Stimulated activated naive CD4-positive, alpha-beta T cell (primary cell): ENCODE measurements at regions not wholly inside any gene's neighbourhood (a gene's known extent, or its start where the extent isn't known, plus 50 kb on each side); places are given as distances from the start of the nearest gene placed in this dataset.
"Not testable (repeated sequence)": the region's sequence is repeated elsewhere in the genome, so short reads cannot be mapped to it uniquely, and the experiment has no call there.

Source experiments
- DNase-seq, 6 experiments: peaks; one replicate each; lab custom pipeline; 2025; lab: John Stamatoyannopoulos, UW

DNA sequence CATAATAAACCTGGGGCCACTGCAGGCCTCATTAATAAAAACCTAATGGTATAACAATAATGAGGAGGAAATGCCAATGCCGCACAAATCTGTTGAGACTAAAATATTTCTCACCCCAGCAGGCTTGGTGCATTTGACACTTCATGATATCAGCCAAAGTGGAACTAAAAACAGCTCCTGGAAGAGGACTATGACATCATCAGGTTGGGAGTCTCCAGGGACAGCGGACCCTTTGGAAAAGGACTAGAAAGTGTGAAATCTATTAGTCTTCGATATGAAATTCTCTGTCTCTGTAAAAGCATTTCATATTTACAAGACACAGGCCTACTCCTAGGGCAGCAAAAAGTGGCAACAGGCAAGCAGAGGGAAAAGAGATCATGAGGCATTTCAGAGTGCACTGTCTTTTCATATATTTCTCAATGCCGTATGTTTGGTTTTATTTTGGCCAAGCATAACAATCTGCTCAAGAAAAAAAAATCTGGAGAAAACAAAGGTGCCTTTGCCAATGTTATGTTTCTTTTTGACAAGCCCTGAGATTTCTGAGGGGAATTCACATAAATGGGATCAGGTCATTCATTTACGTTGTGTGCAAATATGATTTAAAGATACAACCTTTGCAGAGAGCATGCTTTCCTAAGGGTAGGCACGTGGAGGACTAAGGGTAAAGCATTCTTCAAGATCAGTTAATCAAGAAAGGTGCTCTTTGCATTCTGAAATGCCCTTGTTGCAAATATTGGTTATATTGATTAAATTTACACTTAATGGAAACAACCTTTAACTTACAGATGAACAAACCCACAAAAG lies 580.9 kb upstream of the TMEFF2 start:
- DNase-seq = no peak

DNA sequence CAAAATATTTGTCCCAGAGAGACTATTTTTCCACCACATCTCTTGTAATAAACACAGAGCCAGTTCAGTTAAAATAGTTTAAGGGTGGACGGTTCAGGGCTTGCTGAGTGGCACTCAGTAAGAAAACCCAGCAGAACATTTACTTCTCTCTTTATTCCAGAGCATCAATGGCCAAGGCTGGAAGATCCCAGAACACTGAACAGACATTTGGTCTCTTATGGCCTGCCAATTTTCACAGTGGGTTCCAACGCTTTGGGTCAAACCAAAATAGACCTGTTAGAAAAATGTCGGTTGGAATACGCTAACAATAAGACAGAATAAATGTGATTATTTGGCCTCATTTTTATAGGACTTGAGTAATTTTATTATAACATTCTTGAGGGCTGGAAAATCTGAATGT lies 580.3 kb upstream of the TMEFF2 start:
- DNase-seq = no peak

DNA sequence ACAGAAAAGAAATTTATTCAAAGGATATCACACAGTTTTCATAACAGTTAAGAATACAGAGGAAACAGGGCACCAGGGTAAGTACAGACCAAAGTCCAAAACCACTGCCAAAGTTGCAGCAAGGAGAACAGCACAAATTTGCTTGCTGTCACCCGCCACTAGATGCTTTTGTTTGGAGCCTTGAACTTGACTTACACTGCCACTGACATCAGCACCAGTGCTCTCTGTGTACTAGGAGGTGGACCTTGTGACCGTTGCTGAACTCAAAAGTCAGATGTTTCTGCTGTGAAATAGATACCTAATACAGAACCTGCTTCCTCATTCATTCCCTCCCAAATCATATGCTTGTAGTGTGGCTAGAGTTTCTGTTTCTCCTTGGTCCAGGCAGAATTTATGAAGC lies 578.3 kb upstream of the TMEFF2 start:
- no peak for DNase-seq

DNA sequence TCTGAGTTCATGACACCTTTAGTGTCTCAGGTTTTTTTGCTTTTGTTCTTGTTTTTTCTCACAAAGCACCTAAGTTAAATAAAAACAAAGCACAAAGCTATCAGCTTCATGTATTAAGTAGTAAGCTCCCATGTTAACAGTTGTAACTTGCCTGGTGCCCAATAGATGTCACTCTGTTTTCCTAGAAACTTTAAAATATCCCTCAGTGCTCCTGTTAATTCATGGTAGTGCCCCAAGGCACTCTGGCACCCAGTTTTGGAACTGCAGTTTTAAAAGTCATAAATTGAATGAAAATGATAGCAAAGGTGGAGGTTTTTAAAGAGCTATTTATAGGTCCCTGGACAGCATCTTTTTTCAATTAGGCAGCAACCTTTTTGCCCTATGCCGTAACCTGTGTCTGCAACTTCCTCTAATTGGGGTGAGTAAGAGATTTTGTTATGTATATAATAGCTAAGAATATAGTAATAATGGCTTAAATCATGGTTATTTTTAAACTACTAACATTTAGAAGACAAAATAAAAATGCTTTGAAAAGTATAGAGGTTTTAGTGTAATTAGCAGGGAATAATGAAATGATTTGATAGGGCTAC lies 555.0 kb upstream of the TMEFF2 start:
- DNase-seq = no peak

DNA sequence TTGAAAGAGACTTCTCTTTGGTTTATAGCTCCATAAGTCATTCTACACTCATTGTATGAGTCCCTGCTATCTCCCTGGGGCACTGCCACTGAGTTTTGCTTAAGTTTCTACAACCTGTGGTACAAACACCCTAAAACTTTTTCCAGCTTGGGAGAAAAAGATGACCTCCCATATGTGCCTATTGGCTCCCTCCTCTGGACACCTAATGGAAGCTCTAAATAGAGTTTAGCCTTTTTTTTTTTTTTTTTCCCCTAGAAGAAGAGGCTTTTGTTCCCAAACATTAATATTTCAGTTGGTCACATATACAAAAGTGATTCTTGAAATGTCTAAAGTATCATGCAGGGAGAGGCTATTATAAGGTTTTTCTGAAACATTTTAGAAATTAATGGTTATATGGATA lies 547.2 kb upstream of the TMEFF2 start:
- DNase-seq = no peak

DNA sequence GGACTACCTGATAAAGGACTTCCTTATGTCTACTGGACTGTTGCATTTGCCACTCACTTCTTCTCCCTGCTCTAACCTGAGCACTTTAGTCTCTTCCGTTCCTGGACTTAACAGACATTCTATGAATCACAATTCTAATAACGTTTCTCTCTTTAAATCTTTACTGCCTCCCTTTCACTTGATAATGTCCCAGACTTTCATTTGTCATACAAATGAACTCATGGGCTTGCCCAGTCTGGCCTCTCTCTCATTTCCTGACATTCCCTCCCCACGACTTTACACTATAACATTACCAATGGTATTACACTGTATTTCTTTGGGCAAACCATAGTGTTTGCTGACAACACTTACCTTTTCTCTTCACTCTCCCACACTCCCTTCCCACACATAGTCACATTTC lies 540.7 kb upstream of the TMEFF2 start:
- DNase-seq = no peak

DNA sequence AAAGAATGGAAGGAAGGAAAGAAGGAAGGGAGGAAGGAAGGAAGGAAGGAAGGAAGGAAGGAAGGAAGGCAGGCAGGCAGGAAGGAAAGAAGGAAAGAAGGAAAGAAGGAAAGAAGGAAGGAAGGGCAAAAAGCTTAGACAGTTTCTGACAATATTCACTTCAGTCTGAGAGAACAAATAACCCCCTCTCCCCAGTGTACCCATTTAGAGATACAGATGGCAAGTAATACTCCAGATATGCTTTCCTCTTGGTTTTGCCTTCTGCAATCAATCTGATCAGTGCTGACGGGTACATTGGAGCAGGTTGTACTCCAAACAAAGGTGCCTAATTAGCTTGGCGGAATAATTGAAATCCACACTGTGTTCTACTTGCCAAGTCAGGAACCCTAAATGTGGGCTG lies 534.6 kb upstream of the TMEFF2 start:
- no peak for DNase-seq

DNA sequence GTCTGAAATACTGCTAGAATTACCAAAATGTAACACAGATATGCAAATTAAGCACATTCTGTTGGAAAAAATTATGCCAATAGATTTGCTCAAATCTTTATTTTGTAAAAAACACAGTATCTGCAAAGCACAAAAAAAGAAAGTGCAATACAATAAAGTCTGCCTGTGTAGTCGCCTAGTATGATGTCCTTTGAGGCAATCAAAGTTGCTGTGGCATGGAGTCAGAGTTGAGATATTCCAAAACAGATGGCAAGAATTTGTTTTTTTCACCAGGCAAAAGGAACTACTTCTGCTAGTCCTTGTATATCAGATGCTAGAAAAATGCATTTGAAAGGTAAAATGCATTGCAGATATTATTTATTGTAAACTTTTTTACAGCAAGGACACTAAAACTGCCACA lies 531.3 kb upstream of the TMEFF2 start:
- DNase-seq = no peak

DNA sequence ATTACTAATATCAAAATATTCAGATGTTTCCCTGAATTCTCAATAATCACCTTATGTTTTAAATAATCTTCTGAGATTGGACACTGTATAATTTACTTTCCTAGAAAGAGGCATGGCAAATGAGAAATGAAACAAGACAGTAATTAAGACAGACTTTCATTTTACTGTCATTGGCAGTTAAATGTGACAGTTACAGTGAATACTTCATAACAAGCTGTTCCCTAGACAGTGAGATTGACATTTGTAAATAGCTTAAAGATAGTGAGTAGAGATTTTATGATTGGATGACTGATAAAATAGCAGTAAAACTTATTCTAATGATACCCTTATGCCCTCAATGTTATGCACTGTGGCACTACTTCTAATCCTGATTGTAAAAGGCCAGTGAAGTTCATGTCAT lies 524.9 kb upstream of the TMEFF2 start:
- DNase-seq = no peak

DNA sequence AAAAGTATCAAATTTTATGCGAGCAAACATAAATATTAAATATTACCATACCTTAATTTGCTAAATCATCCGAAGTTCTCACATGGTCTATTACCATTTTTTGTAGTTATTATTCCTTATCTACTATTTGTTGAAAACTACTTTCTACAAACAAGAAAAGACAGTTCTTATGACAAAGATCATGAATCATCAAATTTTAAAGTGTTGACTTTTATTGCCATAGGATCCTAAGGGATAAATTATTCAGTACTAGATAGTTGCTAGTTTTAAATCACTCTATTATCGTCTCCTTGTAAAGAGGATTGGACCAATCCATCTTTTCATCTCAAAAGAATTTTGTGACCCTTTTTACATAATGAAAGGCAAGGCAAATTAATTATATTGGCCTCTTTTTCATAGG lies 523.6 kb upstream of the TMEFF2 start:
- no peak for DNase-seq

DNA sequence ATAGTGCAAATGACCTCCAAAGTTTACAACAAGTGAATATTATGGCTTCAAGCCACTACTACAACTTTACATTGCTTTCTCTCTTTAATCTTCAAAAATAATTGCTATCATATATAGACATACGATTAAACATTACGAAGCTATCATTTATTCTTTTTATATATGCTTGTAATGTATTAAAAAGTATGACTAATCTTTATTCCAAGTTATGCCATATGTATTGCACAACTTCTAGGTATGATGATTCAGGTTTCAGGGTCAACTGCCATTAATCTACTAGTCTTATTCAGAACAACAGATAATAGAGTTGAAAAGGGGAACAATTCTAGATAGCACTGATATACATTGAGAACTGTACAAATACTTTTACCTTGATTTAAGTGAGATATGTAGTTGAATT lies 506.2 kb upstream of the TMEFF2 start:
- DNase-seq = no peak

DNA sequence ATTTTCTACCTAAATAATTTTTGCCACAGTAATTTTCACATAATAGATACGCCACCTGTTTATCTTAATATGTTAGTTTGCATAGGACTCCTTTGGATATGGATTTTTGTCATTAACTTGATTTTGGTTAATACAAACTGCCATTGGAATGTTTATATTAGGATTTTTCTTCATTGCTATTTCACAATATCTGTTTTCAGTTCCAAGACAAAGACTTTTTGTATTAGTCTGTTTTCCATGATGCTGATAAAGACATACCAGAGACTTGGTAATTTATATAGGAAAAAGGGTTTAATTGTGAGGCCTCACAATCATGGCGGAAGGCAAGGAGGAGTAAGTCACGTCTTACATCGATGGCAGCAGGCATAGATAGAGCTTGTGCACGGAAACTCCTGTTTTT lies 503.1 kb upstream of the TMEFF2 start:
- DNase-seq = no peak

DNA sequence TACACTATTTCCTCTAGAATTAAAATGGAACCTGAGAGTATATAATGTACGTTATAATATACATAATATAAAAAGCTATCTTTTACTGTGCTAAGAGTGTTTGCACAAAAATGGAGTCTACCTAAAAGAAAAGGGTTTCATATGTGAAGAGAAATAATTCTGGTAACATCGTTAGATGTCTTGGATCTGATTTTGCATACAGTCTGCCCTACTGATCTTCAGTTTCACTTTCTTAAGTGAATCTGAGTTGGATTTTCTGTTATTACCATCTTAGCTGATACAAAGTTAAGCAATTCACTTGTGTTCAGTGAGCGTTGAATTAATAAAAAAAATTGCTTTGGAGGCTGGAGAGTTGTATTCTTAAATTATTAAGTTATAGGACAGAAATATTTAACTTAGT lies 502.1 kb upstream of the TMEFF2 start:
- DNase-seq = no peak

DNA sequence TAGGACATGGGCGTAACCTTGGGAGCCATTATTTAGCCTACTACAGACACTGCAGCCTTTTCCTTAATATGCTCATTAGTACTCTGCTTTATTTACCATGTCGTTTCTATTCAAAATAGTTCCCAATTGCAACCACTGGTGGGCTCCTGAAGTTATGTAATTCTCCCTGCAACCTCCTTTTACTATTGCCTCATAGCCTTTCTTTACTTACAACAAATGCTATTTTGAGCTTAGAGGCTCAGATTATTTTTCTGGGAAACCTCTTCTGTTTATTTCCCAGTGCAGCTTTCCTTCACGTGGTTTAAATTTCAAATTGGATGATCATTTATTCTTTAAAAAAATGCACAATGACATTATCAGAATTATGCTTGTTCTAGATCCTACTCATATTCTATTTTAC lies 492.3 kb upstream of the TMEFF2 start:
- no peak for DNase-seq

DNA sequence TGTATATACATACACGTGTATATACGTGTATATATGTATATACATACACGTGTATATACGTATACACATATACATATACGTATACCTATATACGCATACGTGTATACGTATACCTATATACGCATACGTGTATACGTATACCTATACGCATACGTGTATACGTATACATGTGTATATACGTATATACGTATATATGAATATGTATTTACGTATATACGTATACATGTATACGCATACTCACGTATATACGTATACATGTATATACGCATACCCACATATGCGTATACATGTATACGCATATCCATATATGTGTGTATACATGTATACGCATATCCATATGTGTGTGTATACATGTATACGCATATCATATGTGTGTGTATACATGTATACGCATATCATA lies 487.8 kb upstream of the TMEFF2 start:
- not testable (repeated sequence) for DNase-seq

DNA sequence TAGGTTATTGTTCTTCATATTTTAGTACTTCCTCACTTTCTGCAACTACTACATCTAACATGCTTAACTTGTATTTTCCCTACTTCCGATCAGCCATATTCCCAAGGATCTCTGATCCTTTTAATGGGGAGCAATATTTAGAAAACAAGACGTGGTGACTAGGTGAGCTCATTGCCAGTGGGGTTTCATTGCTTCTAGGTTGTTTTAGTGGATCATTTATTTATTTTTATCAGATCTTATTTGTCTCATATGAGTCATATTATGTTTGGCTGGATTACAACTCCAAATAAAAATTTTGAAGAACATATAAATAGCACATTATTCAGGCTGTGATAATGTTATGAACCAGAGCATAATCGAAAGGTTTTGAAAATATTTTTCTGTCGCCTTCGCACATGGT lies 480.9 kb upstream of the TMEFF2 start:
- DNase-seq = no peak

DNA sequence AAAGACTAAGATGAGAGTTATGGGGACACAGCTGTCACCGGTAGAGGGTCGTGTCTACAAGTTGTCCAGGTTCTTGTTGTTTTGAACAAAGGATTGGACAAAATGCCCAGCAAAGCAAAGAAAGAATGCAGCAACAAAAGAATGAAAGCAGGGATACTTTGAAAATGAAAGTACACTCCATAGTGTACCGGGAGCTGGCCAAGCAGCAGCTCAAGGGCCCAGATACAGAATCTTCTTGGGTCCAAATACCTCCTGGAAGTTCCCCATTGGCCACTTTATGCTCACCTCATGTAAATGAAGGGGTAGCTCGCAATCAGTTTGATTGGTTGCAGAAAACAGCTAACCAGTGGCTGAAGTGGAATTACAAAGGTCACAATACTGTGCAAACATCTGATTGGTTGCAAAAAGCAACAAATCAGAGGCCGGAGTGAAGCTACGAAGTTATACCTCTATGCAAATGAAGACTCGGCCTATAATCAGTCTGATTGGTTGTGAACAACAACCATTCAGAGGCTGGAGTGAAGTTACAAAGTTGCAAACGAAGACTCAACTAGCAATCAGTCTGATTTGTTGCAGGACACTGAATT lies 474.9 kb upstream of the TMEFF2 start:
- DNase-seq = no peak

DNA sequence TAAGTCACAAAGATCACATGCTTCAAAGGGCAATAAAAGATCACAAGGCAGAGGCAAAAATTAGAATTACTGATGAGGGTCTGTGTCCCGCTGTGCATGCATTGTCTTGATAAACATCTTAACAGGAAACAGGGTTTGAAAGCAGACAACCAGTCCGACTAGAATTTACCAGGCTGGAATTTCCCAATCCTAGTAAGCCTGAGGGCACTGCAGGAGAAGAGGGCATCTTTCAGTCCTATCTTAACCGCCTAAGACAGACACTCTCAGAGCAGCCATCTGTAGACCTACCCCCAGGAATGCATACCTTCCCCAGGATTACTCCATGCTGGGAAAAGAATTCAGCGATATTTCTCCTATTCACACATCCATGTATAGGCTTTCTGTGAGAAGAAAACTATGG lies 465.8 kb upstream of the TMEFF2 start:
- not testable (repeated sequence) for DNase-seq

DNA sequence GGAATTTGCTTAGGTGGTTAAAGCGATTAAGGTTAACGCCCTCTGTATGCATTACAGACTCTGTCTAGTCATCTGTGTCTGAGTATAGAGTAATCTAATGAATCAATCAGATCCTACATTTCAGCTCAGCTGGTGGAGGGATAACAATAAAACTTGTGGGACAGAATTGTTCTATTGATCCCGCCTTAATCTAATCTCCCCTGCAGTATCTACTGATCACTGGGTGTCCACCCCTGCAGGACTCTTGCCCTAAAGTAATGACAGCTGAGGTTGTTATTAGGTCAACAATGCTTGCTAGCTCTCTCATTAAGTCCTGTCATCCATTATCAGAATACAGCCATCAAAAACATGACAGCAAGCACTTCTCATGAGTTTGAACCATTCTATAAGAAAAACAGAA lies 462.6 kb upstream of the TMEFF2 start:
- DNase-seq = no peak

DNA sequence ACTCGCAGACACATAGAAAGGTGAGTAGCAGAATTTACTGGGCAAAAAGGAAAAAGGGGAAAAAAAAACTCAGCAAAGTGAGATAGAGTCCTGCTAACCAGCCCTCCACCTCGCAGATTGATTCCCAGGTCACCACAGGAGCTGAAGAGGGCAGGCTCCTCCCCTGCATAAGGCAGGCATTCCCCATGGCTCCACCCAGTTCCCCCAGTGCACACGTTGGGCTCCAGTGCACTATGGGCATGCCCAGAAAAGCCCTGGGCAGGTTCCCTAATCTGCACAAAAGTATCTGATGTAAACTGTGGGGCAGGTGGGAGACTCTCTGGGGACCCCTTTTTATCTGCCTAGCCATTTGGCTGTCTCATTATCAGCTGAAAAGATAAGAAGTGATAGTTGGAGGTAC lies 461.2 kb upstream of the TMEFF2 start:
- no peak for DNase-seq

DNA sequence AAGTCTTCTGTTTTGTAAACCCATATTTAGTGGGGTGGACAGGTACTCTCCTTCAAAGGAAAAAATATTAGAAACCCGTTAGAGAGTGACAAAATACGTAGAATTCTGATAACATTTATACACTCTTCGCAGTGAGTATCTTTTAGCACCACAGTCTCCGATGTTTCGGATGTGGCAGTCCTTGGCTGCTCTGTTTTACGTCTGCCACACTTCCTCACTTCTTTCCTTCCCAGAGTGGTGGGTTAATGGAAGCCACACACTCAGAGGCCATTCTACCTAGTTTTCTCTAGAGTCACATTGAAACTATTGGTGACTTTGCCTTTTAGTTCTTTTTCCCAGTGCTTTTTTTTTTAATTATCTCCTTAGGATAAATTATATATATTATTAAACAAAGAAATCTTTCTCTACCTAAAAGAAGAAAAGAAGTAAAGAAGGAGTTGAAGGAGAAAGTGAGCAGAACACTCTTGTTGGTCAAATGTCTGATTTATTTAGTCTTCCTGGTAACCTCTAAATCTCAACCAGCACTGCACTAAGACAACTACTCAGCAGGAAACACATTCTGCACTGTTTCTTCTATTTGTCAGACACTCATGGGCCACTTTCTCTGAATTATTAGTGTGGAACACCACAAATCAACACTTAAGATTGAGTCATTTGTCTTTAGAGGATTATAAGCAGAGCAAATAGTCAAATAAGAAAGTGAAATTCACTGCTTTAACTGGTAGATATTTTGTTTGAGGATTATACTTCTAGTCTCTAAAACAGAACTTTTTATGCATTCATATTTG lies 451.3 kb upstream of the TMEFF2 start:
- DNase-seq = no peak

DNA sequence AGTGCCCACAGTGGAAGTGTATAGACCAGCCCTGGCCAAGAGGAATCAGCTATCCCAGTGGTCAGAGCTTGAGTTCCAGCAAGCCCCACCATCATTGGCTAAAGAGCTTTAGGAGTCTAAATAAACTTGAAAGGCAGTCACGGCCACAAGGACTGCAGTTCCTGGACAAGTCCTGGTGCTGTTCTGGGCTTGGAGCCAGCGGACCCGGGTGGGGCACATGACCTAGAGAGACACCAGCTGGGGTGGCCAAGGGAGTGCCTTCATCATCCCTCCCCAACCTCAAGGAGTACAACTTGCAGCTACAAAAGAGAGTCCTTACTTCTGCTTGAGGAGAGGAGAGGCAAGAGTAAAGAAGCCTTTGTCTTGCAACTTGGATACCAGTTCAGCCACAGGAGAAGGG lies 439.8 kb upstream of the TMEFF2 start:
- no peak for DNase-seq

DNA sequence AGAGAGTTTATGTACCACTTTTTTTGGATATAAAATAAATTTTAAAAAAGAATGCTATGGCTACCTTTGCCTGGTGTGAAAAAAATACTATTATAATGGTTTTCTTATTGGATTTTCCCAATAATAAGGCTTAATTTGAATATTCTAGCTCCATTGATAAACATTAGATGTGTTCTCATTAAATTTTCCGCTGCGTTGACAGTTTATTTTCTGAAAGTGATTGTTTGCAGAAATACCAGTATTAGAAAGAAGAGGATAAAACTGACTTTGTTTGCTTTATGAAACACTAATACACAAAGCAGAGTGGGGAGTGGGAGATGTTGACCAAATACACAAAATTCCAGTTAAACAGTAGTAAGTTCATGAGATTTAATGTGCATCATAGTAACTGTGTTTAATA lies 433.3 kb upstream of the TMEFF2 start:
- no peak for DNase-seq
